H1 (cell line): ENCODE measurements at regions not wholly inside any gene's neighbourhood (a gene's known extent, or its start where the extent isn't known, plus 50 kb on each side); places are given as distances from the start of the nearest gene placed in this dataset.

Source experiments
- EZH2 ChIP-seq: fragments of 200-600 bp; sonication (generic); IDR thresholded peaks from 2 replicates; pipeline ENCODE4 v1.7.1; 2012; ENCODE audit warnings: low read depth, mild to moderate bottlenecking, moderate library complexity, low read length, inconsistent platforms; ENCODE audit not compliant: severe bottlenecking
- HDAC2 ChIP-seq, 2 experiments: fragments of 300-600 bp in 1 of 2; sonication (generic) in 1 of 2; IDR thresholded peaks; 2 replicates each; pipeline ENCODE4 v1.6.1; 2011 to 2012; ENCODE audit warnings: low read depth in 2 of 2, low read length in 2 of 2, mild to moderate bottlenecking in 2 of 2, moderate library complexity in 2 of 2, borderline replicate concordance in 1 of 2, inconsistent platforms in 1 of 2
- RNF2 ChIP-seq: fragments of 200-900, 300-1000 bp; sonication (generic); IDR thresholded peaks from 2 replicates; pipeline ENCODE4 v1.7.1; 2016; ENCODE audit warnings: borderline replicate concordance, low read depth, mild to moderate bottlenecking, antibody characterized with exemption, low read length; ENCODE audit not compliant: poor library complexity, severe bottlenecking; ENCODE audit errors: missing control alignments
- SIRT6 ChIP-seq: IDR thresholded peaks from one replicate; pipeline ENCODE4 v1.7.1; 2012; ENCODE audit warnings: low read length, inconsistent platforms
- SUZ12 ChIP-seq: fragments of 200-600 bp; sonication (generic); IDR thresholded peaks from 2 replicates; pipeline ENCODE4 v1.6.1; 2012; ENCODE audit warnings: mild to moderate bottlenecking, inconsistent platforms, low read length, moderate library complexity, mixed read lengths
- TAF1 ChIP-seq: IDR thresholded peaks from 2 replicates; pipeline ENCODE4 v1.6.1; 2011; ENCODE audit warnings: mild to moderate bottlenecking, low read depth, low read length
- TF ChIP-seq, protein P1 (sequence below): IDR thresholded peaks from 2 replicates; pipeline ENCODE4 v1.6.1; 2011; ENCODE audit warnings: low read depth, mild to moderate bottlenecking, low read length; ENCODE audit not compliant: insufficient read depth
- TF ChIP-seq, protein P2 (sequence below), 3 experiments: IDR thresholded peaks; 1 replicate in 2 of 3; 2 replicates in 1 of 3; pipeline versions ENCODE4 v1.5.1 to v1.6.1; 2011; ENCODE audit warnings: low read length in 3 of 3, mild to moderate bottlenecking in 3 of 3, inconsistent platforms in 2 of 3, low read depth in 1 of 3, moderate library complexity in 1 of 3; ENCODE audit not compliant: insufficient read depth in 1 of 3; ENCODE audit errors: control extremely low read depth in 1 of 3
- TF ChIP-seq, protein P3 (sequence below): IDR thresholded peaks from 2 replicates; pipeline ENCODE4 v1.6.1; 2012; ENCODE audit warnings: inconsistent platforms

GRCh38 chr2:200244111-200244510, 62.4 kb upstream of the SPATS2L start:
- TF ChIP-seq, protein P1, sequence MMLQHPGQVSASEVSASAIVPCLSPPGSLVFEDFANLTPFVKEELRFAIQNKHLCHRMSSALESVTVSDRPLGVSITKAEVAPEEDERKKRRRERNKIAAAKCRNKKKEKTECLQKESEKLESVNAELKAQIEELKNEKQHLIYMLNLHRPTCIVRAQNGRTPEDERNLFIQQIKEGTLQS = no peak
- TF ChIP-seq, protein P2, sequence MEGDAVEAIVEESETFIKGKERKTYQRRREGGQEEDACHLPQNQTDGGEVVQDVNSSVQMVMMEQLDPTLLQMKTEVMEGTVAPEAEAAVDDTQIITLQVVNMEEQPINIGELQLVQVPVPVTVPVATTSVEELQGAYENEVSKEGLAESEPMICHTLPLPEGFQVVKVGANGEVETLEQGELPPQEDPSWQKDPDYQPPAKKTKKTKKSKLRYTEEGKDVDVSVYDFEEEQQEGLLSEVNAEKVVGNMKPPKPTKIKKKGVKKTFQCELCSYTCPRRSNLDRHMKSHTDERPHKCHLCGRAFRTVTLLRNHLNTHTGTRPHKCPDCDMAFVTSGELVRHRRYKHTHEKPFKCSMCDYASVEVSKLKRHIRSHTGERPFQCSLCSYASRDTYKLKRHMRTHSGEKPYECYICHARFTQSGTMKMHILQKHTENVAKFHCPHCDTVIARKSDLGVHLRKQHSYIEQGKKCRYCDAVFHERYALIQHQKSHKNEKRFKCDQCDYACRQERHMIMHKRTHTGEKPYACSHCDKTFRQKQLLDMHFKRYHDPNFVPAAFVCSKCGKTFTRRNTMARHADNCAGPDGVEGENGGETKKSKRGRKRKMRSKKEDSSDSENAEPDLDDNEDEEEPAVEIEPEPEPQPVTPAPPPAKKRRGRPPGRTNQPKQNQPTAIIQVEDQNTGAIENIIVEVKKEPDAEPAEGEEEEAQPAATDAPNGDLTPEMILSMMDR (IDR thresholded peaks at IDR 0.05; ENCODE audit: control extremely low read depth in 1 of 3, insufficient read depth in 1 of 3, low read depth in 1 of 3, low read length in 3 of 3) = no peak
- no peak for TF ChIP-seq EZH2
- TF ChIP-seq, protein P3, sequence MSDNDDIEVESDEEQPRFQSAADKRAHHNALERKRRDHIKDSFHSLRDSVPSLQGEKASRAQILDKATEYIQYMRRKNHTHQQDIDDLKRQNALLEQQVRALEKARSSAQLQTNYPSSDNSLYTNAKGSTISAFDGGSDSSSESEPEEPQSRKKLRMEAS = no peak
- no peak for TF ChIP-seq SUZ12
- TF ChIP-seq SIRT6 = no peak
- TF ChIP-seq HDAC2 (IDR thresholded peaks at IDR 0.05; ENCODE audit: borderline replicate concordance in 1 of 2, low read depth in 2 of 2, low read length in 2 of 2) = no peak
- no peak for TF ChIP-seq TAF1
- no peak for TF ChIP-seq RNF2
